ENCODE measurements at regions not wholly inside any gene's neighbourhood (a gene's known extent, or its start where the extent isn't known, plus 50 kb on each side); places are given as distances from the start of the nearest gene placed in this dataset.

- peak in 1 of 4 donors; percentile 10 for TF ChIP-seq CTCF (IDR thresholded peaks at IDR 0.05)
- TF ChIP-seq POLR2A (IDR thresholded peaks at IDR 0.05) = no peak
Observed at GRCh38 chr5:171597946-171598640, 178.6 kb downstream of the FGF18 start.

Measured in right lobe of liver (tissue), 4 donors.